ENCODE measurements at regions not wholly inside any gene's neighbourhood (a gene's known extent, or its start where the extent isn't known, plus 50 kb on each side); places are given as distances from the start of the nearest gene placed in this dataset.

DNA sequence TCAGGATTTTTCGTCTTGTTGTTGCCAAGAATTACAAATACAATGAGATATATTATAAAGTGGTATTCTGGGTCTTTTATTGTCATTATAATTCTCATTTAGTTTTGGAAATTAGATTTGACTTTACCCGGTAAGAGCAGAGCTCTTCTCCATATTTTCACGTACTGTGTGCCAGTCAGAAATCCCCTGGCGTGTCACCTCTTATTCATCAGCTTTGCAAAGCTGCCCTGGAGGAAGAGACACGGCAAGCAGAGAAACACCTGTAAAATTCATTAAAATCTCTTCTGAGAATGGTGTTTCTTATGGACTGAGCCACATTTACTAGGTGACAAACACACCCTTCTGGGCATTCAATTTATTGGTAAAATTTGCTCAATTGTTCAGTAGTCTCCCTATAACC is 440.4 kb downstream of the HINT1 start:
- H3K9ac ChIP-seq (ENCODE audit: low read depth, low read length) = no peak overlapping the region
- H3K9me3 ChIP-seq (ENCODE audit: control insufficient read depth, insufficient read depth, low read length) = no peaks in the 10 kb centered on the region

DNA sequence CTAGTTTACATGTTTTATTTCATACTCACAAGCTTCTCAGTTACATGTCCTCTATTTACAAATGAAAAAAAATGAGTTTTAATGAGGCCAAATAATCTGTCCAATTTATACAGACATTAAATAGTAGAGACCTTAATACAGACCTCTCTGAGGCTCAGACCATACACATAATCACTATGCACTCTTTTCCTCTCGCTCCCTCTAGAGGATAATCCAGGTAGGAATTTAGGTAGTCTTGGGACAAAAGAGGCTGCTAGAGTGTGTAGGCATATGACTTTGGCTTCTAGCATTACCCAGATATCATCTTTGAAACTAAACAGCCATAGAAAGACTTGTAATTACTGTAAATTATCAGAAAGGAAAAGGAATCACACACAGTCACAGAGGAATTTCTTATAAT is 444.7 kb downstream of the HINT1 start:
- Histone ChIP-seq H3K9ac (ENCODE audit: low read depth, low read length) (no peak overlapping the region), H3K4me1 (ENCODE audit: insufficient read depth, low read length) (no peaks in the 10 kb centered on the region), H3K36me3 (ENCODE audit: insufficient read depth, low read length) (no peaks in the 10 kb centered on the region), H3K9me3 (ENCODE audit: control insufficient read depth, insufficient read depth, low read length) (no peaks in the 10 kb centered on the region)

More for the DNA sequence above, 440.4 kb downstream of the HINT1 start:
- Histone ChIP-seq H3K36me3 (ENCODE audit: insufficient read depth, low read length) (no peaks in the 10 kb centered on the region), H3K4me1 (ENCODE audit: insufficient read depth, low read length) (no peaks in the 10 kb centered on the region)

DNA sequence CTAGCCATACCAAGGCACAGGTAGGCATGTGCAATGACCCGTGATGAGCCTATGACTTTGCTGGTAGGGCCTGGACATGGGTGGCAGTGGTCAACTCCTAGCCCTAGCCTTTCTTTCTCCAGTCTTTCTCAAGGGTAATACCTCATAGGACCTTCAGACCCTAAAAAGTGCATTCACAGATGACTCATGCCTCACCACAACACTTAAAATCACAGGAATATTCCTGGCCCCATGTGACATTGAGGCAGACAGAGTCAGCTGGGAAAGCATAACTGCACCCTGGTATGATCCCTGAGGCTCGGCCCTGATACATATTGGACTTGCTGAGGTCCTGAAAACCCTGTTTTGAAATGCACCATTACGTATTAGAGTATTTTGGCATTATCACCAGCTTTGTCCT is 449.5 kb downstream of the HINT1 start:
- H3K36me3 ChIP-seq (ENCODE audit: insufficient read depth, low read length) = no peaks in the 10 kb centered on the region
- H3K4me1 ChIP-seq (ENCODE audit: insufficient read depth, low read length) = no peaks in the 10 kb centered on the region; the same call in 1 of the 2 replicates
- H3K9ac ChIP-seq (ENCODE audit: low read depth, low read length) = no peak overlapping the region
- H3K9me3 ChIP-seq (ENCODE audit: control insufficient read depth, insufficient read depth, low read length) = no peaks in the 10 kb centered on the region

DNA sequence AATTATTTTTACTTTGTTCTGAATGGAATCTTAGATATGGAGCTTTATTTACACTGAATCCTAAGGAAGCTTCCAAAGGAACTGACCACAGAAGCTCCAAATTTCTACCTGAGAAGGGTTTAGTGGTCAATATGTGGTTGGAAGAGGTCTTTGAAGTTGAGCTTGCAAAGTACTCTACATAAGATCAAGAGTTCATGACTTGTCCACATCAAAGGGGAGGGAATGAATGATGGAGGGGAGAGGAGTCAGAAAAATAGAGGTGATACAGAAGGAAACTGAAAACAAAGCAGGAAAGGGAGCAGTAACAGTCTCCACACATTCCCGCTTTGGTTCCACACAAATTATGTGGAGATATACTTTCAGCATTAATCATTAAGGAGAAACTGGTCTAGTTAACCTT is 450.9 kb downstream of the HINT1 start:
- no peak overlapping the region for H3K9ac ChIP-seq (ENCODE audit: low read depth, low read length)
- no peaks in the 10 kb centered on the region; the same call in 1 of the 2 replicates for H3K4me1 ChIP-seq (ENCODE audit: insufficient read depth, low read length)
- H3K36me3 ChIP-seq (ENCODE audit: insufficient read depth, low read length) = no peaks in the 10 kb centered on the region
- no peaks in the 10 kb centered on the region for H3K9me3 ChIP-seq (ENCODE audit: control insufficient read depth, insufficient read depth, low read length)

DNA sequence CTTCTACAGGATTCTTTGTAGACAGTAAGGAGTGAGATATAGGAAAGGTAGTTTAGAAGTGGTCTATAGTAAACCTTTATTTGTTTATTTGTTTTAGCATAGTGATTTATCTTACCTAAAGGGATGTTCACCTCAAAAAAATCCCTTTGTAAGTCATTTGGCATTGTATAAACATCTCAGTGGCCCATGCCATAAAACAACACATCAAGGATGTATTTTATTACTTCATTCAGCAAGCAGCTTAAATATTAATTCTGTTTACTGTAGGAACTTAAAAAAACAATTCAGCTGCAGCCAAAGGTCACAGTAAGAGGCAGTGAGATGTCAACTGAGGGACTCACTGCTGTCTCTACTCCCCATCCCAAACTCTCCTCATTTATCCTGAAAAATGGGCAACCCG is 452.7 kb downstream of the HINT1 start:
- H3K36me3 ChIP-seq (ENCODE audit: insufficient read depth, low read length) = no peaks in the 10 kb centered on the region
- no peaks in the 10 kb centered on the region; the same call in 1 of the 2 replicates for H3K4me1 ChIP-seq (ENCODE audit: insufficient read depth, low read length)
- no peaks in the 10 kb centered on the region for H3K9me3 ChIP-seq (ENCODE audit: control insufficient read depth, insufficient read depth, low read length)
- H3K9ac ChIP-seq (ENCODE audit: low read depth, low read length) = no peak overlapping the region

DNA sequence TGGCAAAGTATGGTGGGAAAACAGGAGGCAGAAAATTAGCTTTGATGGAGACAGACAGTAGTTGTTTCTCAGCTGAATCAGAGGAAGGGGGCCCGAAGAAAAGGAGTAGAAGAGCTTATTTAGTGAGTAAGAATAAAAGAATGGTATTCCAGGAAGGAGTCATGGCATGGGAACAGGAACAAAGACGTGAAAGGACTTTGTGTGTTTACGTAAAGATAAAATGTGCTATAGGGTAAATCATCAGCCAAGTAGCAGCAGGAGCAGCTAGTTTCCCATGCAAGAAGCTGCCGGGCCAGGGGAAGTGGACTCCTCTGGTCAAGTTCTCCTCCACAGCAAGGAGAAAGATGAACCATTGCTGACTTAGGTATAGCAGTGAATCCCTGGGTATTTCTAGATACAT is 454.5 kb downstream of the HINT1 start:
- no peaks in the 10 kb centered on the region; the same call in 1 of the 2 replicates for H3K4me1 ChIP-seq (ENCODE audit: insufficient read depth, low read length)
- no peak overlapping the region for H3K9ac ChIP-seq (ENCODE audit: low read depth, low read length)
- no peaks in the 10 kb centered on the region for H3K9me3 ChIP-seq (ENCODE audit: control insufficient read depth, insufficient read depth, low read length)
- no peaks in the 10 kb centered on the region for H3K36me3 ChIP-seq (ENCODE audit: insufficient read depth, low read length)

DNA sequence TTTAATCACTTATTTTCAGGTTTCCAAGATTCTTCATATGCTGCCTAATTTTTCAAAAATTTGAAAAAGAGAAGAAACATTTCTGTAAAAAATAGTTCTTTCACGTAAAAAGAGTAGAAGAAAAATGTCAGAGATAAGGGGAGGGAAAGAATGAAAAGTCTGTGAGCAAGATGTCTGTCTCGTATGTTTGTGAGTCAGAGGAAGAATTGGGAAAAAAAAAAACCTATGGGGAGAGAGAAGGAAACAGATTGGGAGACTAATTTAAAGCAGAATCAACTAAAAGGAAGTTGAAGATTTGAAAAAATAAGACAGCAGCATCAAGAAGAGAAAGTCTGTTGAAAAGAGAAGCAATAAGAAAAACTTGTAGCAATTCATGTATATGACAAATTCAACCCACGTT is 456.3 kb downstream of the HINT1 start:
- H3K4me1 ChIP-seq (ENCODE audit: insufficient read depth, low read length) = no peaks in the 10 kb centered on the region; the same call in 1 of the 2 replicates
- no peak overlapping the region for H3K9ac ChIP-seq (ENCODE audit: low read depth, low read length)
- H3K36me3 ChIP-seq (ENCODE audit: insufficient read depth, low read length) = no peaks in the 10 kb centered on the region
- H3K9me3 ChIP-seq (ENCODE audit: control insufficient read depth, insufficient read depth, low read length) = no peaks in the 10 kb centered on the region

DNA sequence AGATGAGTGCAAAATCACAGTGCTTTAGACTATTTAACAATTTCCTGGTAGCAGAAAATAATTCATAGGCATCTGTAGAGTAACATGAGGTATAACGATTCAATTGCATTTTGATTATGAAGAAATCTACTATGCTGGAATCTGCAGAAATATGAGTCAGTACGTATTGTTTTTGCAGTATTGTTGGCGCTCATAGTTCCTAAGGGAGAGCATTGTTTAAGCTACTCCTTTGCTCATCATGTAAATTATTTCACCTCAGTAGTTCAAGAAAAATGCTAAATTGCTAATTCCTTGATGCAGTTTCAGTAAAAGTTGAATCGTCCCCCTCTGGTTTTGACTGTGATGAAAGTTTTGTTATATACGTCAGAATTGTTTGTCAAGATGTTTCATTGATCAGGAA is 458.4 kb downstream of the HINT1 start:
- Histone ChIP-seq H3K9ac (ENCODE audit: low read depth, low read length) (no peak overlapping the region), H3K4me1 (ENCODE audit: insufficient read depth, low read length) (no peaks in the 10 kb centered on the region), H3K9me3 (ENCODE audit: control insufficient read depth, insufficient read depth, low read length) (no peaks in the 10 kb centered on the region), H3K36me3 (ENCODE audit: insufficient read depth, low read length) (no peaks in the 10 kb centered on the region)

DNA sequence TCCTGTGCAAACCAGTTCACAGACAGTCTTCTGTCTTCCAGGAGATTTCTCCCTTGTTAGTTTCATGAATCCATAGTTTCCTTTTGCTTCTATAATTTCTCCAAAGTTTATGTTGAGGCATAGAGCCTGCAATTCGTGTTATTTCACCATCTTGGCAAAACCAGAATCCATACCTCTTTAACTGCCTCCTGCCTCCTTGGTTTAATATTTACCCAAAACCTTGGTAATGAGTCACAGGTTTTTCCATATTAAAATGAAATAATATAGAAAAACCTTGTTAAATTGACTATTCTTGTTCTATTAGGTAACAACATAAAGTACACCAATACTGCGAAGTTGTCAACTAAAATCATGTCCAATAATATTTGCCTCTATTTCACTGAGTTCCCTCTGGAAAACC is 459.7 kb downstream of the HINT1 start:
- no peaks in the 10 kb centered on the region for H3K36me3 ChIP-seq (ENCODE audit: insufficient read depth, low read length)
- no peak overlapping the region for H3K9ac ChIP-seq (ENCODE audit: low read depth, low read length)
- no peaks in the 10 kb centered on the region for H3K9me3 ChIP-seq (ENCODE audit: control insufficient read depth, insufficient read depth, low read length)
- no peaks in the 10 kb centered on the region for H3K4me1 ChIP-seq (ENCODE audit: insufficient read depth, low read length)

DNA sequence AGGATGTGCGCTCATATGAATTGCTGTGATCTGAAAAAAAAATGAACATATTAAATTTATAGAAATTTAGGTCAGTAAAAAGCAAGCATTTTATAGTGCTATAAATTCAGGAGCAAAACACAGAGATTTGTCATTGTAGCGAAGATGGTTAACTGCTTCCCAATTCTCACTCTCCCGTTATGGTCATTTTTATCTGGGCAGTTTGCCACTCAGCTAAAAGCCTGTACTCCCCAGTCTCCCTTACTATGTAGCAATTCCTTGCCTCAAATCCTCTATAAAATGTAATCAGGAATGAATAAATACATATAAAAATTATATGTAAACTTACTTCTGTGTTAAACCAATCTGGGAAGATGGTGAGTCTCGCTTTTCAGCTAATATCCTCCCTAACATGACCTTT is 471.5 kb downstream of the HINT1 start:
- Histone ChIP-seq H3K9ac (ENCODE audit: low read depth, low read length) (no peak overlapping the region), H3K36me3 (ENCODE audit: insufficient read depth, low read length) (no peaks in the 10 kb centered on the region), H3K9me3 (ENCODE audit: control insufficient read depth, insufficient read depth, low read length) (no peaks in the 10 kb centered on the region), H3K4me1 (ENCODE audit: insufficient read depth, low read length) (no peaks in the 10 kb centered on the region)

DNA sequence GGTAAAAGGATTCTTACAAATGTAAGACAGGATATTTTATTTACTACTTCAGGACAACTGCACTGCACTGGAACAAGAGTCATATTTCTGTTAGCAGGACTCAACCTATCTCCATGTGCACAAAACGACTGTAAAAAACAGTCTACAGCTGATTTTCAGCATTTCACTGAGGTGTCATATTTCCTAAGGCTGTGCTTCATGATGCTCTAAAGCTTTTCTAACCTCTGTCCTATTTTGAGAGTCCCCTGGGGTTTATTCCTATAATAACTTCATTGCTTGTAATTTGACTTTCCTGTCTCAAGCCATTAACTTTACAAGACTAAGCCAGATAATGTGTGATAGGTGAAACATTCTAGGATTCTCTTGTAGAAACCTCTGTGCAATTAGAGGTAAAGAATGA is 472.3 kb downstream of the HINT1 start:
- Histone ChIP-seq H3K36me3 (ENCODE audit: insufficient read depth, low read length) (no peaks in the 10 kb centered on the region), H3K4me1 (ENCODE audit: insufficient read depth, low read length) (no peaks in the 10 kb centered on the region), H3K9me3 (ENCODE audit: control insufficient read depth, insufficient read depth, low read length) (no peaks in the 10 kb centered on the region), H3K9ac (ENCODE audit: low read depth, low read length) (no peak overlapping the region)

DNA sequence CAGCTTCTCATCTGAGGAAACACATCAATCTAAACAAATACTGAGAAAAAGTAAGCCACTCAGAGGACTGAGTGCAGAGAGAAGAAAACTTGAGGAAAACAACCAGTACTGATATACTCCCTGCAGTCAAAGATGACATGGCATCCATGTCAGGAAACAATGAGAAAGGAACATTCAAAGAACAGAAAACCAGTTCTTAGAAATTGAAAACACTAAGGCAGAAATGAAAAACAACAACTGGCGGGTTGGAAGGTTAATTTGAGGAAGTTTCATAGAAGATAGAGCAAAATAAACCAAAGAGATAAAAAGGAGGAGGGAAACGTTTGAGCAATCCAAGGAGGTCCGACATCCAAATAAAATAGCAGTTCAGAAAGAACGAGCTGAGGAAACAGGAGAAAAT is 475.2 kb downstream of the HINT1 start:
- Histone ChIP-seq H3K36me3 (ENCODE audit: insufficient read depth, low read length) (no peaks in the 10 kb centered on the region), H3K4me1 (ENCODE audit: insufficient read depth, low read length) (no peaks in the 10 kb centered on the region), H3K9me3 (ENCODE audit: control insufficient read depth, insufficient read depth, low read length) (no peaks in the 10 kb centered on the region), H3K9ac (ENCODE audit: low read depth, low read length) (no peak overlapping the region)

DNA sequence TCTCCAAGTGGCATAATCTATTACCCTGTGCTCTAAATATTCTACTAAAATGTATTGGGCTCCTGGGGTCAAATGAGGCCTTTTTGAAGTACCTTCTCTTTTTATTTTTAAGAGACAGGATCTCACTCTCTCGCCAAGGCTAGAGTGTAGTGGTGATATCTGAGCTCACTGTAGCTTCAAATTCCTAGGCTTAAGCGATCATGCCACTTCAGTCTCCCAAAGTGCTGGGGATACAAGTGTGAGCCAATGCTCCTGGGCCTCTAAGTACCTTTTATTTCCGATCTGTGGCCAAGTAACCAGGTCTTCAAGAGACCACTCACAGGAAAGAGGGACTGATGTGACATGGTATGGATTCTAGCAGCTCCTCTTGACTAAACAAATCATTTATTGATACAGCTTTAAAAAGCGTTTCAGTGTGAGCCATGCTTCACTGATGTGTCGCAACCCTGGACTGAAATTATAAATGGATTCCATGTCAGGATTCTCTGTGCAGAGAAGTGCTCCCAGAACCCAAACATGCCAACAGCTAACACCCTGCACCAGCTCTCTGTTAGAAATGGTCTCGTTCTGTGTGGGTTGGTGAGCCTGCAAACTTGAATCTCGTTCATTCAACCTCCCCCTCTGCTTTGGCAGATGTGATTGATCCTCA is 477.8 kb downstream of the HINT1 start:
- Histone ChIP-seq H3K36me3 (ENCODE audit: insufficient read depth, low read length) (no peaks in the 10 kb centered on the region), H3K9me3 (ENCODE audit: control insufficient read depth, insufficient read depth, low read length) (no peaks in the 10 kb centered on the region), H3K4me1 (ENCODE audit: insufficient read depth, low read length) (no peaks in the 10 kb centered on the region), H3K9ac (ENCODE audit: low read depth, low read length) (no peak overlapping the region)

DNA sequence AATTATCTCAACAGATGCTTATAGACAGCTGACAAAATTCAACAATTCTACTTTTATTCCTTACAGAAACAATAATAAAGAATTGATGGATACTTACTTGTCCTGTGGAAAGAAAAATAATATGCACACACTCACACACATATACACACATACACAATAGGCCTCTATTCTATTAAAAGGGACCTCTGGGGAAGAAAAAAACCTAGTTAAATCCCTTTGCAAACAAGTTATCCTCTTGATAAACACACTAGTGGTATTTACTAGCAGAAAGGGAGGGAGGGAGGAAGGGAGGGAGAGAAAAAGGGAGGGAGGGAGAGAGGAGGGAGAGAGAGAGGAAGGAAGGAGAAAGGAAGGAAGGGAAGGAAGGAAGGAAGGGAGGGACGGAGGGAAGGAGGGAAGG is 486.4 kb downstream of the HINT1 start:
- H3K36me3 ChIP-seq (ENCODE audit: insufficient read depth, low read length) = no peaks in the 10 kb centered on the region
- no peak overlapping the region for H3K9ac ChIP-seq (ENCODE audit: low read depth, low read length)
- H3K4me1 ChIP-seq (ENCODE audit: insufficient read depth, low read length) = no peaks in the 10 kb centered on the region
- no peaks in the 10 kb centered on the region for H3K9me3 ChIP-seq (ENCODE audit: control insufficient read depth, insufficient read depth, low read length)

DNA sequence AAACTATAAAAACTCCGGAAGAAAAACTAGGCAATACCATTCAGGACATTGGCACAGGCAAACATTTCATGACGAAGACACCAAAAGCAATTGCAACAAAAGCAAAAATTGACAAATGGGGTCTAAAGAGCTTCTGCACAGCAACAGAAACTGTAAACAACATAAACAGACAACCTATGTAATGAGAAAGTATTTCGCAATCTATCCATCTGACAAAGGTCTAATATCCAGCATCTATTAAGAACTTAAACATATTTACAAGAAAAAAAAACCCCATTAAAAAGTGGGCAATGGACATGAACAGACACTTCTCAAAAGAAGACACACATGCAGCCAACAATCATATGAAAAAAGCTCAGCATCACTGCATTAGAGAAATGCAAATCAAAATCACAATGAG is 498.6 kb downstream of the HINT1 start:
- no peaks in the 10 kb centered on the region for H3K36me3 ChIP-seq (ENCODE audit: insufficient read depth, low read length)
- no peaks in the 10 kb centered on the region for H3K9me3 ChIP-seq (ENCODE audit: control insufficient read depth, insufficient read depth, low read length)
- no peaks in the 10 kb centered on the region for H3K4me1 ChIP-seq (ENCODE audit: insufficient read depth, low read length)
- no peak overlapping the region for H3K9ac ChIP-seq (ENCODE audit: low read depth, low read length)

DNA sequence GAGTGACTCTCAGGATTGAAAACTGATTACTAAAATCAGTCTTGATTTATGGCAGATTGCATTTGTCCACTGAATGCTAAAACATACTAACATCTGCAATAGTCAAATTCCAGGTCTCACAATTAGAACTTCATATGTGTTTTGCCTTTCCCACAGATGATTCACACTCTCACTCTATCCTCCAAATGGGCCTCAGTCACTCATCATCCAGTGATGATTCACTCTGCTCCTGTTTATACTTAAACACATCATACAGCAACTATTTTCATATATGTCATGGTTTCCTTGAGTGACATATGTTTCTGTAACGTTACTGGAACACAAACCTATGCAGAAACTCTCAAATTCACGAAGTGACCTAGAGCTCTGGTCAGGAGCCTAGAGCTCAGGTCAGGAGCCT is 512.9 kb downstream of the HINT1 start:
- no peaks in the 10 kb centered on the region for H3K9me3 ChIP-seq (ENCODE audit: control insufficient read depth, insufficient read depth, low read length)
- no peaks in the 10 kb centered on the region for H3K36me3 ChIP-seq (ENCODE audit: insufficient read depth, low read length)
- peaks cover 11% of the 10 kb centered on the region for H3K4me1 ChIP-seq (ENCODE audit: insufficient read depth, low read length)
- H3K9ac ChIP-seq (ENCODE audit: low read depth, low read length) = no peak overlapping the region

Measured in ES-I3 (cell line).